ENCODE measurements at regions not wholly inside any gene's neighbourhood (a gene's known extent, or its start where the extent isn't known, plus 50 kb on each side); places are given as distances from the start of the nearest gene placed in this dataset.

DNA sequence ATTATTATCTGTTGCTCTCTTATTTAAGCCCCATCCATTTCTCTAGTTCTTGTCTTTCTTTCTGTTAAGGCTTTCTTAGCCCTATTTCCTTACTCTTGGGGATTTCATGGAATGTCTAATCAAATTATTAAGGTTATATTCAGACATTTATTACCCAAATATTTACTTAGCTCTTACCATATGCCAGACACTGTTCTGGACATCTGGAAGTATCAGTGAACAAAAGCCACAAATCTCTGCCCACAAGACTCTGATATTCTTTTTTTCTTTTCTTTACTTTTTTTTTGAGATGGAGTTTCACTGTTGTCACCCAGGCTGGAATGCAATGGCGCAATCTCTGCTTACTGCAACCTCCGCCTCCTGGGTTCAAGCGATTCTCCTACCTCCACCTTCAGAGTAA is 74.3 kb upstream of the NBL1 start:
- no peak for DNase-seq
- Histone ChIP-seq H3K79me2 (ENCODE audit: insufficient read depth, low read length) (no peaks in the 10 kb centered on the region), H3K4me3 (replicated peaks in 1 of 3; ENCODE audit: low read depth in 2 of 3, low read length in 3 of 3) (no peak overlapping the region), H3K27ac (ENCODE audit: low read depth in 1 of 2, low read length in 2 of 2) (no peak overlapping the region), H3K27me3 (ENCODE audit: control insufficient read depth in 2 of 2, insufficient read depth in 2 of 2, low read length in 2 of 2) (no peaks in the 10 kb centered on the region), H4K20me1 (ENCODE audit: insufficient read depth, low read length) (no peaks in the 10 kb centered on the region), H2AFZ (ENCODE audit: insufficient read depth, low read depth, low read length, poor library complexity, severe bottlenecking) (no peak overlapping the region), H3K9me3 (replicated peaks in 1 of 2; ENCODE audit: control insufficient read depth in 1 of 2, insufficient read depth in 1 of 2, low read length in 2 of 2) (no peaks in the 10 kb centered on the region), H3K4me1 (ENCODE audit: control insufficient read depth in 1 of 2, insufficient read depth in 2 of 2, low read length in 2 of 2) (no peaks in the 10 kb centered on the region), H3K36me3 (replicated peaks in 1 of 2; ENCODE audit: control insufficient read depth in 1 of 2, insufficient read depth in 2 of 2, low read length in 2 of 2) (no peaks in the 10 kb centered on the region), H3K9ac (ENCODE audit: insufficient read depth, low read length, poor library complexity, severe bottlenecking) (no peak overlapping the region), H3K4me2 (replicated peaks; ENCODE audit: extremely low read depth, low read length, poor library complexity, severe bottlenecking) (no peak overlapping the region)
- Mint-ChIP-seq H3K27ac (no peak overlapping the region), H3K27me3 (ENCODE audit: low read depth in 3 of 3) (peaks cover under 1 to 15% (median 5%) of the 10 kb centered on the region in 3 donors), H3K36me3 (no peaks in the 10 kb centered on the region), H3K9me3 (peaks cover 0 to 5% (median 0%) of the 10 kb centered on the region in 7 donors), H3K4me1 (no peaks in the 10 kb centered on the region), H3K4me3 (no peak overlapping the region)
- no CpG with 5 or more reads among the region's 3 CpGs for WGBS (ENCODE audit: insufficient coverage)
- TF ChIP-seq, protein P1, sequence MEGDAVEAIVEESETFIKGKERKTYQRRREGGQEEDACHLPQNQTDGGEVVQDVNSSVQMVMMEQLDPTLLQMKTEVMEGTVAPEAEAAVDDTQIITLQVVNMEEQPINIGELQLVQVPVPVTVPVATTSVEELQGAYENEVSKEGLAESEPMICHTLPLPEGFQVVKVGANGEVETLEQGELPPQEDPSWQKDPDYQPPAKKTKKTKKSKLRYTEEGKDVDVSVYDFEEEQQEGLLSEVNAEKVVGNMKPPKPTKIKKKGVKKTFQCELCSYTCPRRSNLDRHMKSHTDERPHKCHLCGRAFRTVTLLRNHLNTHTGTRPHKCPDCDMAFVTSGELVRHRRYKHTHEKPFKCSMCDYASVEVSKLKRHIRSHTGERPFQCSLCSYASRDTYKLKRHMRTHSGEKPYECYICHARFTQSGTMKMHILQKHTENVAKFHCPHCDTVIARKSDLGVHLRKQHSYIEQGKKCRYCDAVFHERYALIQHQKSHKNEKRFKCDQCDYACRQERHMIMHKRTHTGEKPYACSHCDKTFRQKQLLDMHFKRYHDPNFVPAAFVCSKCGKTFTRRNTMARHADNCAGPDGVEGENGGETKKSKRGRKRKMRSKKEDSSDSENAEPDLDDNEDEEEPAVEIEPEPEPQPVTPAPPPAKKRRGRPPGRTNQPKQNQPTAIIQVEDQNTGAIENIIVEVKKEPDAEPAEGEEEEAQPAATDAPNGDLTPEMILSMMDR (IDR thresholded peaks at IDR 0.05): no peak
- intact Hi-C loops (cut with micrococcal nuclease): no loop called here

DNA sequence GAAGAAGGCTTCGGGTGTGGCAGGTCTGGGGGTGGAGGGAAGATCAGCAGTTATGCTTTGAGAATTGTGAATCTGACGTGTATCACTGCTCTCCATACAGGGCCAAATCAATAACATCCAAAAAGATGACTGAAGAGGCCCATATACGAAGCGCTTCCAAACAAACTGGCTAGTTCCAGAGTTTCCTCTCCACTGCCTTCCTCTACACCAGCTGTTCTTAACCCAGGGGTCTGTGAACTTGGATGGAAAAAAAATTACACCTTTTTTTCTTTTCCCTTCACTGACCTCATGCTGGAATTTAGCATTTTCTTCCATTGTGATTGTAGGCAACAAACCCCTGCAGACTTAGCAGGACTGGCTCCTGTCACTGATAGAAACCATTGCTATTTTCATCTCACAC is 77.1 kb upstream of the NBL1 start:
- no peaks in the 10 kb centered on the region for H3K27me3 ChIP-seq (ENCODE audit: control insufficient read depth in 2 of 2, insufficient read depth in 2 of 2, low read length in 2 of 2)
- Mint-ChIP-seq H3K9me3 (peaks cover 0 to 5% (median 0%) of the 10 kb centered on the region in 7 donors), H3K27ac (no peak overlapping the region), H3K27me3 (ENCODE audit: low read depth in 3 of 3) (peaks cover 3 to 8% (median 6%) of the 10 kb centered on the region in 3 donors), H3K4me1 (peaks cover 2% of the 10 kb centered on the region), H3K36me3 (no peaks in the 10 kb centered on the region), H3K4me3 (no peak overlapping the region)
- DNase-seq: no peak
- no CpG with 5 or more reads among the region's 4 CpGs for WGBS (ENCODE audit: insufficient coverage)
- no peak overlapping the region for H2AFZ ChIP-seq (ENCODE audit: insufficient read depth, low read depth, low read length, poor library complexity, severe bottlenecking)
- H3K4me2 ChIP-seq (replicated peaks; ENCODE audit: extremely low read depth, low read length, poor library complexity, severe bottlenecking): no peak overlapping the region
- H3K4me1 ChIP-seq (ENCODE audit: control insufficient read depth in 1 of 2, insufficient read depth in 2 of 2, low read length in 2 of 2): no peaks in the 10 kb centered on the region
- H3K9ac ChIP-seq (ENCODE audit: insufficient read depth, low read length, poor library complexity, severe bottlenecking): no peak overlapping the region
- H3K9me3 ChIP-seq (replicated peaks in 1 of 2; ENCODE audit: control insufficient read depth in 1 of 2, insufficient read depth in 1 of 2, low read length in 2 of 2): no peaks in the 10 kb centered on the region
- no peaks in the 10 kb centered on the region for H3K36me3 ChIP-seq (replicated peaks in 1 of 2; ENCODE audit: control insufficient read depth in 1 of 2, insufficient read depth in 2 of 2, low read length in 2 of 2)
- TF ChIP-seq, protein P1 (IDR thresholded peaks at IDR 0.05): no peak
- intact Hi-C loops (cut with micrococcal nuclease): no loop called here
- no peaks in the 10 kb centered on the region for H3K79me2 ChIP-seq (ENCODE audit: insufficient read depth, low read length)
- H3K27ac ChIP-seq (ENCODE audit: low read depth in 1 of 2, low read length in 2 of 2): no peak overlapping the region
- H3K4me3 ChIP-seq (replicated peaks in 1 of 3; ENCODE audit: low read depth in 2 of 3, low read length in 3 of 3): no peak overlapping the region
- H4K20me1 ChIP-seq (ENCODE audit: insufficient read depth, low read length): no peaks in the 10 kb centered on the region

Measured in CD14-positive monocyte (primary cell).